ENCODE measurements at regions not wholly inside any gene's neighbourhood (a gene's known extent, or its start where the extent isn't known, plus 50 kb on each side); places are given as distances from the start of the nearest gene placed in this dataset.

DNA sequence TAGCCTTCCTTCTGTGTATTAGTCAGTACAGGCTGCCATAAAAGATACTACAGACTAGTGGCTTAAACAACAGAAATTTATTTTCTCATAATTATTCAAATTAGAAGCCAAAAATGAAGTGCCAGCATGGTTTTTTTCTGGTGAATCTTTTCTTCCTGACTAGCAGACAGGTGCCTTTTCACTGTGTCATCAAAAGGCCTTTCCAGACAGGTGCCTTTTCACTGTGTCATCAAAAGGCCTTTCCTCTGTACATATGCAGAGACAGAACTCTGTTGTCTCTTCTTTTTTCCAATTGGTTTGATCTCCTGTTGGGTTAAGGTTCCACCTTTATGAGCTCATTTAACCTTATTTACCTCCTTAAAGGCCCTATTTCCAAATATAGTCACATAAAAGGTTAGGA is 599.9 kb downstream of the ISL1 start:
- H3K4me3 ChIP-seq, result no peak overlapping the region
- H3K36me3 ChIP-seq, result no peaks in the 10 kb centered on the region
- H3K27me3 ChIP-seq, result no peaks in the 10 kb centered on the region

DNA sequence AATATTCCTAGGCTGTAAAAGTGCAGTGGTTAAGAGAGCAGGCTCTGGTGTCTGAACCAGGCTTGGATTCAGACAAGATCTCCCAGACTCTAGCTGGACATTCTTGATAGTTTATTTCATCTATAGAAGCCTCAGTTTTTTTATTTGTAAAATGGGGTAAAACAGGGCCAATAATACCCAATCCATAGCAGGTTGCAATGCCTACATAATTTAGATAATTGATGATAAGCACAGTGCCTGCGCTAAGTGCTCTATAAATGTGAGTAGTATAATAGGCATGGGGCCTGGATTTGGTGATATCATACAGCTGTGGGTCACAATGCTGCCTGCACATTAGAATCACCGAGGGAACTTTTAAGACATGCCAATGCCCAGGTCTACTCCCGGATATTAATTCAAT is 603.5 kb downstream of the ISL1 start:
- no peak for DNase-seq
- intact Hi-C loops (cut with DNase I), result no loop called here
- no peaks in the 10 kb centered on the region for H3K9me3 ChIP-seq
- TF ChIP-seq, protein P1, sequence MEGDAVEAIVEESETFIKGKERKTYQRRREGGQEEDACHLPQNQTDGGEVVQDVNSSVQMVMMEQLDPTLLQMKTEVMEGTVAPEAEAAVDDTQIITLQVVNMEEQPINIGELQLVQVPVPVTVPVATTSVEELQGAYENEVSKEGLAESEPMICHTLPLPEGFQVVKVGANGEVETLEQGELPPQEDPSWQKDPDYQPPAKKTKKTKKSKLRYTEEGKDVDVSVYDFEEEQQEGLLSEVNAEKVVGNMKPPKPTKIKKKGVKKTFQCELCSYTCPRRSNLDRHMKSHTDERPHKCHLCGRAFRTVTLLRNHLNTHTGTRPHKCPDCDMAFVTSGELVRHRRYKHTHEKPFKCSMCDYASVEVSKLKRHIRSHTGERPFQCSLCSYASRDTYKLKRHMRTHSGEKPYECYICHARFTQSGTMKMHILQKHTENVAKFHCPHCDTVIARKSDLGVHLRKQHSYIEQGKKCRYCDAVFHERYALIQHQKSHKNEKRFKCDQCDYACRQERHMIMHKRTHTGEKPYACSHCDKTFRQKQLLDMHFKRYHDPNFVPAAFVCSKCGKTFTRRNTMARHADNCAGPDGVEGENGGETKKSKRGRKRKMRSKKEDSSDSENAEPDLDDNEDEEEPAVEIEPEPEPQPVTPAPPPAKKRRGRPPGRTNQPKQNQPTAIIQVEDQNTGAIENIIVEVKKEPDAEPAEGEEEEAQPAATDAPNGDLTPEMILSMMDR (IDR thresholded peaks at IDR 0.05), result no peak
- no peak for TF ChIP-seq POLR2A (IDR thresholded peaks at IDR 0.05)
- H3K4me1 ChIP-seq, result no peaks in the 10 kb centered on the region
- no peak overlapping the region for H3K27ac ChIP-seq
- H3K4me3 ChIP-seq, result no peak overlapping the region
- H3K27me3 ChIP-seq, result no peaks in the 10 kb centered on the region
- 71 to 81% methylated on average over 3 of the region's 3 CpGs for WGBS, 2 donors
- H3K36me3 ChIP-seq, result no peaks in the 10 kb centered on the region

More for the DNA sequence above, 599.9 kb downstream of the ISL1 start:
- no peak for DNase-seq
- Histone ChIP-seq H3K9me3 (no peaks in the 10 kb centered on the region), H3K4me1 (no peaks in the 10 kb centered on the region), H3K27ac (no peak overlapping the region)
- no peak for TF ChIP-seq POLR2A (IDR thresholded peaks at IDR 0.05)
- TF ChIP-seq, protein P1 (IDR thresholded peaks at IDR 0.05), result no peak
- intact Hi-C loops (cut with DNase I), result no loop called here

DNA sequence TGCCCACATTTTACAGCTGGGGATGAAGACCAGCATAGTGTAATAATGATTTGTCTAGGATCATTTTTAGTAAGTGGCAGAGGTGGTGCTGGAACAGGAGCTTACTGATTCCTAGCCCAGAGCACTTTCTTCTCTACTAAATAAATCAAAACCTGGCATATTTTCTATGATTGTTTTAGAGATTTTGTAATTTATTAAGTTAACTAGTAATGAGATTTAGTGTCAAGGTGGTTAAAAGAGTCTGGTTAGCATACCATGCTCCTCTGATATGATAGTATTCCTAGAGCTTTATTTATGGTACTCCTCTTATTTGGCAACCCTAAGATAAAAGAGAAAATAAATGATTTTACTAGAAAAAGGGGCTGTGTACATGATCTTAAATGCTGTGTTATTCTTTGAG is 604.0 kb downstream of the ISL1 start:
- TF ChIP-seq POLR2A (IDR thresholded peaks at IDR 0.05), result no peak
- H3K27ac ChIP-seq, result no peak overlapping the region
- DNase-seq, result no peak
- intact Hi-C loops (cut with DNase I), result no loop called here
- H3K4me1 ChIP-seq, result no peaks in the 10 kb centered on the region
- no peaks in the 10 kb centered on the region for H3K36me3 ChIP-seq
- no peak overlapping the region for H3K4me3 ChIP-seq
- H3K27me3 ChIP-seq, result no peaks in the 10 kb centered on the region
- no peaks in the 10 kb centered on the region for H3K9me3 ChIP-seq

DNA sequence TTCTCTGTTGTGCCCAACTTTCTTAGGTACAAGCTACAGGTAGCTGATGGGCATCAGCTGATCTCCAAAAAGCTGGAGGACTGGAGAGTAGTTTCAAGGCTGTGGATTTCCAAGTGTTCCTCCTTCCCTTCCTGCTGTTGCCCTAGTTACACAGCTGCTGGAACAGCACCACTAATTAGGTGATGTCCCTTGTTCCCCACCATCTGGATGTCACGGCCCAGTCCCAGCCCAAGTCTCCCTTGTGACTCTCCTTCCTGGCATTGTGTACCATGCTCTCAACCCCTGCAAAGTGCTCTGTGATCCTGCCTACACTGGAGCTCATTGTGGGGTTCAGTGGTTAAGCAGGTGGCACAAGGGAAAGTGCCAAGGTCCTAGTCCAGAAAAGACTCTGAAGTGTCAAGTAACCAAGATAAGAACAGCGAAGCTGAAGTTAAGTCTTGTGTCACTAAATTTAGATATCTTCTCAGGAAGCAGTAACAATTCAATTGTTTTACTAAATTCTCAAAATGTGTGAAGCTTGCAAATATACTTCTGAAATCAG is 604.5 kb downstream of the ISL1 start:
- intact Hi-C loops (cut with DNase I), result no loop called here

DNA sequence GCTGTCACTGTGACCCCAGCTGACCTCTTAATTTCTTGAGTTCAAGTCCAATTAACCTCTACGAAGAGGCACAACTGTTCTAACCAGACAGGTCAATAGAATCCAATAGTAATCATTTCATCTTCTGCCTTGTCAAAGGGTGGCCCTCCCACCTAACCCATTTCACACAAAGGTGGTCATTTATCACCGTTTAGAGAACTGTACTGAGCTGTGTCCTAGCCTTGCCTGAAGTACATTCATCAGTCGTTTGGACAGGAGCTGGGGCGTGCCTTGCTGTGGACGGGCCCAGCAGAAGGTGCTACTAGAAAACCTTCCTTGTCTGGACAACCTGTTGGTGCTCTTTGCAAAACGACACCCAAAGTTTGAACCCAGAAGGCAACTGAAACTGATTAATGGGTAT is 605.4 kb downstream of the ISL1 start:
- no peak for DNase-seq
- no peak overlapping the region for H3K27ac ChIP-seq
- H3K9me3 ChIP-seq, result no peaks in the 10 kb centered on the region
- 30 to 60% methylated on average over 5 to 6 of the region's 6 CpGs for WGBS, 2 donors
- H3K4me1 ChIP-seq, result no peaks in the 10 kb centered on the region
- intact Hi-C loops (cut with DNase I), result no loop called here
- no peaks in the 10 kb centered on the region for H3K27me3 ChIP-seq
- no peaks in the 10 kb centered on the region for H3K36me3 ChIP-seq
- TF ChIP-seq, protein P1 (IDR thresholded peaks at IDR 0.05), result no peak
- TF ChIP-seq POLR2A (IDR thresholded peaks at IDR 0.05), result no peak
- no peak overlapping the region for H3K4me3 ChIP-seq

More for the DNA sequence above, 604.5 kb downstream of the ISL1 start:
- H3K36me3 ChIP-seq, result no peaks in the 10 kb centered on the region
- no peak for TF ChIP-seq POLR2A (IDR thresholded peaks at IDR 0.05)
- TF ChIP-seq, protein P1 (IDR thresholded peaks at IDR 0.05), result no peak
- 81 to 94% methylated on average over 1 to 2 of the region's 2 CpGs for WGBS, 2 donors
- H3K27ac ChIP-seq, result no peak overlapping the region
- H3K9me3 ChIP-seq, result no peaks in the 10 kb centered on the region
- H3K4me1 ChIP-seq, result no peaks in the 10 kb centered on the region
- no peaks in the 10 kb centered on the region for H3K27me3 ChIP-seq
- no peak overlapping the region for H3K4me3 ChIP-seq
- no peak for DNase-seq

DNA sequence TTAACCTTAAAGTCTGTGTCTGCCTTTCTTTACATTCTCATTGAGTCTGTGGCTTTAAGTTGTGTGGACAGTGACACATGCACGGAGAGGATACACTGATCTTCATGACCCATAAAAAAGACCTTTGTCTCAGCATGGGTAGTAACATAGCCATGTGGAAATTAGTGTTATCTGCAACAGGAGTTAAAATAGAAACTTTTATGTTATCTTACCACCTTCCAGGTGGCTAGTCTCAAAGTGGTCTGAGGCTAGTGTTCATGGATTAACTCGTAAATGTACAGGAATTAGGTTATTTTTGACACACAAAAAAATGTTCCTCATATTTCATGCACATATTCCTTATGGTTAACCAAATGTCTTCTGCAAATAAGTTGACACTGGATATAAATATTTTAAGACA is 607.0 kb downstream of the ISL1 start:
- H3K4me3 ChIP-seq, result no peak overlapping the region
- H3K4me1 ChIP-seq, result no peaks in the 10 kb centered on the region
- no peak for TF ChIP-seq POLR2A (IDR thresholded peaks at IDR 0.05)
- TF ChIP-seq, protein P1 (IDR thresholded peaks at IDR 0.05), result no peak
- intact Hi-C loops (cut with DNase I), result no loop called here
- no peaks in the 10 kb centered on the region for H3K9me3 ChIP-seq
- no peak overlapping the region for H3K27ac ChIP-seq
- H3K36me3 ChIP-seq, result no peaks in the 10 kb centered on the region
- no peaks in the 10 kb centered on the region for H3K27me3 ChIP-seq
- 39 to 46% methylated on average over 2 of the region's 2 CpGs for WGBS, 2 donors
- no peak for DNase-seq

Measured in esophagus squamous epithelium (tissue), 5 donors.